HG02943 (cell line): ENCODE measurements at regions not wholly inside any gene's neighbourhood (a gene's known extent, or its start where the extent isn't known, plus 50 kb on each side); places are given as distances from the start of the nearest gene placed in this dataset.
"Not testable (repeated sequence)": the region's sequence is repeated elsewhere in the genome, so short reads cannot be mapped to it uniquely, and the experiment has no call there.

ENCODE experiments used
- ATAC-seq: cut with Tn5 transposase; IDR thresholded peaks from one replicate; pipeline ENCODE4 v1.9.1; 2021; ENCODE audit warnings: mild to moderate bottlenecking, low read depth, moderate library complexity; ENCODE audit not compliant: unreplicated experiment

DNA sequence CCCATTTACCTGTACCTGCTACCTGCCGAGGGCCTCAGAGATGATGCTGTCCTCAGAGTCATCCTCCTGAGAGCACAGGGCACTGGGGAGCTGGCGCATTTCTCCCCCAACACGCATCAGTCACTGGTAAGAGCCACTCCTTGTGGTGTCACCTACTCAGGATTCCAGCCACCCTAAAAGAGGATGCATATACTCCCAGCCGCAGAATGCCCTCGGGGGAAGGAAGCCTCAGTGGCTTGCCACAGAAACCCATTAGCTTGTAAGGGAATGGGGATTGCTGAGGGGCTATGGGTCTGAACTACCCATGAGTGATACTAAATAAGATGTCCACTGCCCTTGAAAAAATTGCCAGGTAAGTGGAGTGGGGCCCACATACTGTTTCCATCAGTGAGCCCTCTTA is 279.2 kb downstream of the WDR11 start:
- no peak for ATAC-seq

DNA sequence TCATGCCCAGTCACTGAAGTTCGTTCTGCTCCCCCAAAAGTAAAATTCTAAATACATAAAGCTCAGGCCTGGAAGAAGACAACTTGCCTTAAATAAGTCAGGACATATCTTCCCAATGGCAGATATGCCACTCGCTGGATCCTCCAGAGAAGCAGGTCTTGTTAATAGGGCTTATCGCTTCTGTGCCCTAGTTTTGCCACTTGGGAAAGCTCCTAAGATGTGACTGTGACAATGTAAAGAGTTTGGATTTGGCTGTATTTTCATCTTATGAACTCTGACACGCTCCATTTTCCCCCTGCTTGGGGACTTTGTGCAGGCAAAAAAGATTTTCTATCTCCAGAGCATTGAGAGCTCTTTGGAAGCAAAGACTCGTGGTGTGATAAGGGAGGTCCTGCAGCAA is 279.9 kb downstream of the WDR11 start:
- no peak for ATAC-seq

DNA sequence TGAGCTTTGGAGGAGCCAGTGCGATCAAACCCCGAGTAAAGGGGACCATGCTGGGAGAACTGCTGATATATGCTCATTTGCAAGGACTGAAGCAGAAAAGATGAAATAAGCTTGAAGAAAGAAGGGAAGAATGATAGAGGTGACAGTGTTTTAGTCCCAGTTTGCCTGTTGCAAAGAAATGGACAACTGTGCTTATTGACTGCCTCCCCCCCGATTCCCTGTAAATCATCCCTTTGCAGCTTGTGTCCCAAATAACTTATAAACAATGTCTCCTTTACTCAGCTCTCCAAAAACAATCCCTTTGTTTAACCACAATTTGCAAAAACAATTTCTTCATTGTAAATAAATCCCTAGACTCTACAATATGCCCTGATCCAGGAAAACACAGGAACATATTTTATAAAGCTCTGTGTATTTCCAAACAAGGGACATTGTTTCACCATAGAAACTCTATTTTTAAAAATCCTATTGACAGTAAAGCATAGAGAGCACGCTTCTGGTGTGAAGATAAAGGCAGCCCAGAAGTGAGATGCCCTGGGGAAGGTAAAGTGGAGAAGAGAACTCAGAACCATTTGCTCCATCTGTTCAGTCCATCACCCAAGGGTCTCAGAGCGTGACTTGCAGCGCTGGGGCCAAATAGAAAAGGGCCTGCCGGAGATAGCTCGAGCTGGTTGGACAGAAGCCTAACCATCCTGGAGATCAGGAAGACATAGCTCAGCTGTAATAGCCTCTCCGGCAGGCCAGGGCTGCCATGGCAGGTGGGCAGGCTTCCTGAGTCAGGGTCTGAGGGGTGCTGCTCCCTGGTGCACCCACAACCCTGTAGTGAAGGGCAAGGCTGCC is 280.5 kb downstream of the WDR11 start:
- ATAC-seq, result no peak

DNA sequence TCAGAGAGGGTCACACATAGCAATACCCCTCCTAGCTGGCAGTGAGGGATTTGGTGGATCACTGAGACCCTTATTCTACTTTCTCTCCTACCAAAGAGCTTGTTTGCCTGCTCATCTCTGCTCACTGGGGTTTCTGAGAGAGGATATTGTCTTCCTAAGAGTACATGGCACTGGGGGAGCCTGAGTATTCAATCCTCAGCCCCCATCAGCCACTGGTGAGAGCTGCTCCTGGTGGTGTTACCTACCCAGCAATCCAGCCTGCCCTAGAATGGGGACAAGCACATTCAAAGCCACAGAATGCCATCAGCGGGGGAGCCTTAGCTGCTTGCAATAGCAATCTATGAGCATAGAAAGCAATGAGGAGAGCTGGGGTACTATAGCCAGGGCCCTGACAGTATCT is 281.1 kb downstream of the WDR11 start:
- no peak for ATAC-seq

DNA sequence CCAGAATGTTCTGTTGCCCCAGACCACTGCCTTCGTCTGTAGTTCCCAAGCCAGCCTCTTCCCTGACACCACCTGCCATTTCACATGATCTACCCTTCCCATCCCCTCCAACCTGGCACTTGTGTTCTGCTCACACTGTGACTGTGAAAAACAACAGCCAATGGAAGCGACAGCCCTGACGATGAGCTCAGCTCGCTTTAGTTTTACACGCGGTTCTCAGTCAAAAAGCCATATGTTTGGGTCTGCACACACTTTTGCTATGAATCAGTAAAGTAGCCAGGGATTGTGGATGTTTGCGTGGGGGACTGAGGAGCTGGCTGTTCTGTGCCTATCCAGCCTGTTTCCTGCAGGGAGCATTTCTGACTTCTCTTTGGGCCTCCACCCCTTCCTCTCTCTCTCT is 282.7 kb downstream of the WDR11 start:
- ATAC-seq, result no peak

DNA sequence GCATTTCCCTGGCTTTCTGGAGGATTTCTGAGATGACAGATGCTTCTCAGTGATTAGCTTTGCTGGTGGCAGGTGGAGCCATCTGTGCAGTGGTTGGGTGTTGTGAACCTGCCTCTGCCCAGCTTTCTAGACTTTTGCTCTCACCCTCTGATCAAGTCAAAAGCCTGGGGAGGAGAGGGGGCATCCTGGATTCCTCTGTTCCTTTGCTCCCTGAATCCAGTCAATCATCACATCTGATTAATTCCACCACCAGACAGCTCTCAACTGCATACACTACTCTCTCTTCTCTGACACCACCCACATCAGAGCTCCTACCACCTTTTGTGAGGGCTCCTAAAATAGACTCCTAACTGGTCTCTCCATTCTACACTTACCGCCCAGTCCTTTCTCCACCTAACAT is 283.5 kb downstream of the WDR11 start:
- no peak for ATAC-seq

DNA sequence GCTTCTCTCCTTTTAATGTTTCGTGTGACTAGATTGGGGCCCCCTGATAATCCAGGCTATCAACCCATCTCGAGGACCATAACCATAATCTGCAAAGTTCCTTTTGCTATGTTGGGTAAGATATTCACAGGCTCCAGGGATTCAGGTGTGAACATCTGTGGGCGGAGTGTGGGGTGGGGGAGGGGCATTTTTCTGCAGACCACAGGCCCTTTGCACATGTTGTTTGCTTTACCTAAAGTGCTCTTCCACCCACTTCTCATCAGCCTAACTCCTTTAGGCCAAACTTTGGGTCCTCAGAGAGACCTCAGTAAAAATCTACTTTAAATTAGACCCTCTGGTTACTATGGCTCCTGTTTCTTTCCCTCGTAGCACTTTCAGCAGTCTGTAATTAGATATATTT is 284.4 kb downstream of the WDR11 start:
- ATAC-seq, result no peak

DNA sequence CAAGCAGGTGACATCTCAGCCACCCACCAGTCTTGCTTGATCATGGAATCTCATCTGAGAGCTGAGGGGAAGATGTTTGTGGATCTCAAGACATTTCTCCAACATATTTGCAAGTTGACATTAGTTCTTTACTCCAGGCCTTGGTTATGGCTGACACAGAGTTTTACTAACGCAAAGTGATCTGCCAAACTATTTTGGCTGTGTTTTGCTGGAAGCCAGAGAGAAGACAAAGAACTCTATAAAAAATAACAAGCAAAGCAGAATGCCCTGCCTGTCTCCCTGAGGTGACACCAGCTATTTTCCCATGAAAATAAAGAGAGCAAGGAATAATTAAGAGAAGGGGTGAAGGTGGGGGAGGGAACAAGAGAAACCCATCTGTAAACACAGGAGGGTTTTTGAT is 286.4 kb downstream of the WDR11 start:
- no peak for ATAC-seq

DNA sequence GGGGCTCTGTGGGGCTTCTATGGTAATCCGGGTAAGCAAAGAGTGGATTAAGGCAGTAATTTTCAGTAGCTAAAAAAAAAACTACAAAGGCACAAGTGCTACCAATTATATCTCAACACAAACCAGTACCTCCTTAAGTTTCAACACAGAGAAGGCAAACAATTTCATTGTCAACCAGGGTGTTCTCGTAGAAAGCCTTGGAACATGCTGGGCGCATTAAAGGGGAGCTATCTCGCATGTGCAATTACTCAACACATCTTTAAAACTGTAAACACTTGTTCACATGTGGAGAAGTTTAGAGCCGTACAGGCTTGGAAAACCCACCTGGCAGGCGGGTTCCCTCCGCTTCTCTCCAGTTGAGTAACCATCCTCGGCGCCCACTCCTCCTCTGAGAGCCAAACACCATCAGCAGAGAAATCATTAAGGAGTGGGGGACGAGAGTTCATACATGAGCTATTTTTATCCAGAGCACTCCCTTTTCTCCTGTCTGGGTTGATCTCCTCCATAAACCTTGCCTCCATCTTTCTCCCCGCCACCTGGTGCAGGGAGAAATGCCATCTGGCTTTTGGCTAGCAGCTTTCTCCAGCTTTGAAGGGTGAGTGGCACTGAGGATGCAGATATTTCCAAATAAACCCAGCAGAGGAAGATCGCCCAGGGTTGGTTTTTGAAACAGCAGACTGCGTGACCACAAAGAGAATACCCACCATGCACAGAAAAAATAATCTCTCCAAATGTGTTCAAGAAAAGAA is 287.1 kb downstream of the WDR11 start:
- ATAC-seq, result no peak

DNA sequence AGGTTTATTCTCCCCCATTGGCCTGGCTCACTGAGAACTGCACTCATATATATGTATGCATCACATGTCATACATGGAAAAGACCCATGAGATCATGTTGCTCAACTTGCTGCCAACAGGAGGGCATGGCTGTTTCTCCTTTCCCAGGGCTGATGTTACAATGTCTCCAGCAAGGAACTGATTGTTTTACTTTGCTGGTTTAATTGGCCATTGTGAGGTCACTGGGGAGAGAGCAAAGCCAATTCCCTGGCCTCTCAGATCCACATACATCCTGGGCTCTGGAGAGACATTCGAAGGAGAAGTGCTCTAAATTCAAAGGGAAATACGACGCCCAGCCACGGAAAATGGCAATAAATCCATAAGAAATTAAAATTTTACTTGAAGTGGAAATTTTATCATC is 287.8 kb downstream of the WDR11 start:
- ATAC-seq, result no peak

DNA sequence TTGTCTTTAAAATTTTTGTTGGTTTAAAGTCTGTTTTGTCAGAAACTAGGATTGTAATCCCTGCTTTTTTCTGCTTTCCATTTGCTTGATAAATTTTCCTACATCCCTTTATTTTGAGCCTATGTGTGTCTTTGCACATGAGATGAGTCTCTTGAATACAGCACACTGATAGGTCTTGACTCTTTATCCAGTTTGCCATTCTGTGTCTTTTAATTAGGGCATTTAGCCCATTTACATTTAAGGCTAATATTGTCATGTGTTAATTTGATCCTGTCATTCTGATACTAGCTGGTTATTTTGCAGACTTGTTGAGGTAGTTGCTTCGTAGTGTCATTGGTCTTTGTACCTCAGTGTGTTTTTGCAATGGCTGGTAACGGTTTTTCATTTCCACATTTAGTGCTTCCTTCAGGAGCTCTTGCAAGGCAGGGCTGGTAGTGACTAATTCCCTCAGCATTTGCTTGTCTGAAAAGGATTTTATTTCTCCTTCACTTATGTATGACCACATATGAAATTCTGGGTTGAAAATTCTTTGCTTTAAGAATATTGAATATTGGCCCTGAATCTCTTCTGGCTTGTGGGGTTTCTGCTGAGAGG is 294.7 kb downstream of the WDR11 start:
- ATAC-seq, result not testable (repeated sequence)

DNA sequence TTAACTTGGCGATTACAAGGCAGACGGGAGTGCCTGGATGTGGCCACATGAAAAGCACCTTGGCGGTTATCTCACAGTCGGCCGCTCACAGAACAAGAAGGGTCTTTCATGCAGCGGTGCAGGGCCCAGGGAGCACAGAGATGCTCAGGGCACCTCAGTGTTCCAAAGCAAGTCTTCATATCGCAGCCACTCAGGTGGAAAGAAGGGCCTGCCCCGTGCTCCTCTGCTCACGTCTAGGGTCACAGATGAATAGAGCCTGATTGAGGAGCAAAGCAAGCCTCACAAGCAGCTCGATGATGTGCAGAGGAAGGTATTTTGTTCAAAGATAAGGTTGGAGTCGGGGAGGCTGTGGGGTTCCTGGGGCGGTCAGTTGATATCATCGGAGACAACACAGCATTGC is 297.8 kb downstream of the WDR11 start:
- no peak for ATAC-seq

DNA sequence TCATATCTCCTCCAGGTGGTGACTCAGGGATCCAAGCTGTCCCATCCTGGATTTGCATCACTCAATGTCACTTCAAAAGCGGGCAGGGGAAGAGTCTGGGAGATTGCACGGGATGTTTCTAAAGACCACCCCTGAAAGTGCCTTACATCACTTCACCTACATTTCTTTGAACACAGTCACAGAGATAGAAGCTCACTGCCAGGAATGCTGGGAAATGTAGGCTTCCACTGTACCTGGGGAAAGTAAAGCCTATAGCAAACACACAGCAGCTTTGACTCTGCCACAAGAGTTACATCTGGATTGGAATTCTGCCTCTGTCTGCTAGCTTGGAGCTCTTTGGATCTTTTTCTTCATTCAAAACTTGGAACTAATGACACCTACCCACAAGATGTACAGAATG is 300.9 kb downstream of the WDR11 start:
- ATAC-seq, result no peak

DNA sequence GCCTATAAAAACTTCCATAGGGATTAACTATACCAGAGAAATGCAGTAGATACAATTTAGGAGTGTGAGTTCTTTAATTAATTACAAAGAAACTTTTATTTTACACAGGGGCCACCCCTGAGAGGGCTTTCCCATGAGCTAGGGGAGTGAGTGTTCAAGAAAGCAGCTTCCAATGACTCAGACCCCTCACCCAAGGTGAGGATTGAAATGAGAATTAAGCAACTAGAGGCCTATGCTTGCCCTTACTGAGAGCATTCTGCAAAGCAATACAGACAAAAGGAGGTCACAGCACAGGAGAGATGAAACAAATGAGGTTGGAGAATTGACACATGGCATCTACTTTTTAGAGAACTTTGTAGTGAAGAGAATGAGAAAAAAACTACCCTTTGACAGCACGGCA is 301.8 kb downstream of the WDR11 start:
- ATAC-seq, result no peak

DNA sequence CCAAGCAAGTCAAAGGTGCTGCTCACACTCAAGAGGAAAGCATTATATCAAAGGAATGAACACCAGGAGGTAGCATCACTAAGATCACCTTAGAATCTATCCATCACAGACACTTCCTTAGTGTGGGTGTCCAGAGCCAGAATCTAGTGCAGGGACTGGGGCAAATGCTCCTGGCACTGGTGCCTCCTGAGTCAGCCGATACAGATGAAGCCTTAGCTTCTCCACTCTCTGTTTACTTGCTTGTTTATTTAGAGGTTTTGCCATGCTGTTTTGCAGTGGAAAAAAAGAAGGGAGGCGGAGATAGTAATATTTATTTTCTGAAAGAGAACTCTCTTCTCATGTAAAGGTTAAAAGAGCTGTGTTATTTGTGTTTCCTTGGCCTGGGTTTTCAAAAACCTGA is 303.1 kb downstream of the WDR11 start:
- no peak for ATAC-seq

DNA sequence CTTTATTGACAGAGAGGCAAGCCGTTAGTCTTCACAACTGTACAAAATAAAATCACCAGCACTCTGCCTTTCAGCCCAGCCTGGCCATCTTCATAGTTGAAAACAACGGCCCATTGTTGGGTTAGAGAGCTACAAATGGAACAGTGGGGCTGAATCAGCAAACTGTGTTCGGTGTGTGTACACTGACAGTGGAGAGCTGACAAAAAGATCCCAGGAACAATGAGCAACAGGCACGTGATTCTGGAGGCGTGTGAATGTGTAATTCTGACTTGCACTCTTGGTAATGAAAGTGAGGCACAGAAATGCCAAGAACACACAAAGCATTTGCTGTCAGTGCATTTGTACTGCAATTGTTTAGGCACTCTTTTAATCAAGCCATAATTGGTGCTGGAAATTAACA is 303.7 kb downstream of the WDR11 start:
- no peak for ATAC-seq

DNA sequence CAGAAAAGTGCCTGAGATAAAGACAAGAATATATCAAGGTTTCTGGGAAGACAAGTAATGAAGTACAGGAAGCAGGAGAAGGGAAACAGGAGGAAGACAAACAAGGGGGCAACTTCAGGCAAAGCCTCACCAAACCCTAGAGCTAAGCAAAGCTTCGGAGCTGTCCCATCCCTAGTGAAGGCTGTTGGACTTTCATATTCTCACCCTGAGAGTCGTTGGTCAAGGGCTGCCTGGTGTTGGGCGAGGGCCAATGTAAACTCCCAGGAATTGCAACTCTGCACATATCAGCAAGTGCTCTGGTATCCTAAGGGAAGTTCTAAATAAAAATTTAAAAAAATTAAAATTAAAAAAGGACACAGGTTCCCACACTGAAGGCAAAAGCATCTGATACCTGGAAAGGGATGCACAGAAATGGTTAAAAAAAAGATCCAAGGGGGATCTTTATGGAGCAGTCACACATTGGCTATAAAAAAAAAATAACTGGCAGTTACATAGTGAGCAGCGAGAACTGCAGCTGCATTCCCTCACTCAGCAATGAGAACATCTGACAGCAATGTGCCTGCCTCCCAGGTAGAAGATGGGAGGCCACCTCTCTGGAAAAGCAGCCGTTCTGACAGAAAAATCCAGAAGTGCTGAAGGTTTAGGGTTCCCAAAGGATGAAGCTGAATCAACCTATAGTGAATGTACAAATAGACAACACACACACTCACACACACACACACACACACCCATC is 304.7 kb downstream of the WDR11 start:
- ATAC-seq, result no peak

DNA sequence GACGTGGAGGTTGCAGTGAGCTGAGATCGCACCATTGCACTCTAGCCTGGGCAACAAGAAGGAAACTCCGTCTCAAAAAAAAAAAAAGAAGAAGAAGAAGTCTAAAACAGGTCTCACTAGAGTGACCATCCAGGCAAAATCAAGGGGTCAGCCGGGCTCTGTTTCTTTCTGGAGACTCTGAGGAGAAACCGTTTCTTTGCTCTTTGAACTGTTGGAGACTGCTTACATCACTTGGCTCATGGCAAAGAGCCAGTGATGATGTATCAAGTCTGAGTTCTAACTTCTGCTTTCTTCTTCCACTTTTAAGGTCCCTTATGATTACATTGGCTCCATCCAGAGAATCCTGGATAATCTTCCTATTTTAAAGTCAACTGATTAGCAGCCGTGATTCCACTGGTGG is 306.8 kb downstream of the WDR11 start:
- no peak for ATAC-seq

DNA sequence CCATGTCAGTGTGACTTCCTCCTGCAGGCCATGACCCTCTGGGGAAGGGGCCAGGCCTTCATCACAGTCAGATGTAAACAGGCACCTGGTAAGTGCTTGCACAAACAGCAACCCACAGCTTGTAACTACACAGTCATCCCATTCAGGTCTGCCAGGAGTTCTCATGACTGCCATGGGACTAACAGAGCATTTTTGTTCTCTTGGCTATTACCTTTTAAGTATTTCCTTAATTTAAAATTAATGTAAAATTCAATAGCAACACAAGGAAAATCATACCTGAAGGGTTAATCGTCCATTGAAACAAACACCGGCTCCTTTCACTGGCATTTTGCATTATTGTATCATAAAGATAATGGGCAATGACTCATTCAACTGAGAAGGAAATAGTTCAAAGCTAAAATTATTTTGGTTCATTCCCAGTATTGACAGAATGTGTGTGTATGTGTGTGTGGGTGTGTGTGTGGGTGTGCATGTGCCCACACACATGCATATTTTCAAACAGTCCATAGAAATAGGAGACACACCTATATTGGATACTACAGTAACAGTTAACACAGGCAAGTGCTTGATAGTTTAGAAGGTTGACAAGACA is 307.9 kb downstream of the WDR11 start:
- no peak for ATAC-seq

DNA sequence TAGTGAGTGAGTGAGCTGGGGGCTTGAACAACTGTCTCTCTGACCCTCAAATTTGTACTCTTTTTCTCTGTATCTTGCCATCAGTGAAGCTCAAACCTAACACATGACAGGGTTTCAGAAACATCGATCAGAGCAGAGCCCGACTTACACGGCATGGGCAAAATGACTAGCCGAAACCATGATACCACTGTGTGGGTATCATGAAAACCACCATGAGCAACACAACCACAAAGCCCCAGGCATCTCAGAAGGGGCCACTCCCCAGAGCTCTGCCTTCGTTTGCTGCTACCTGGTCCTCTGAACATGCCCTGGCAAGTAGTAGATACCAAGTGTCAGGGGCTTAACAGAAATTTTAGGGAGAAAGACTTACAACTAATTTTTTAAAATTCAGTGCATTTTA is 308.5 kb downstream of the WDR11 start:
- no peak for ATAC-seq

DNA sequence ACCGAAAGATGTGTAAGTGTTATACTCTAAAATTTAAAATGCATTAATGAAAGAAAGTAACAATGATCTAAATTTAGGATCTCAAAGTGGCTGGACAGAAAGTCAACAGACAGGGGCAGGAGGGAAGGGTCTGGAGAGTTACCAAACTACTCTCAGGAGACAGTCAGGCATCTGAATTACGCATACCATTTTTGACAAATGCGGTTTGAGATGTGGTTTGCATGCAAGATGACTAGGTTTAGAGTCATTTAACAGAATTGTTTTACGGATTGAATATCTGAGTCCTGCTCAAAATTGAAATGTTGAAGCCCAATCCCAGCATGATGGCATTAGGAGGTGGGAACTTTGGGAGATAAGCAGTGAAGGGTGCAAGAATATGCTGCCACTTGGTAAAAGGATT is 314.1 kb downstream of the WDR11 start:
- no peak for ATAC-seq
